H9 (cell line): ENCODE measurements at regions not wholly inside any gene's neighbourhood (a gene's known extent, or its start where the extent isn't known, plus 50 kb on each side); places are given as distances from the start of the nearest gene placed in this dataset.

Experiments used
- DNase-seq: peaks from one replicate; pipeline ENCODE4 v3.0.0-alpha.2; 2017
- H2AFZ ChIP-seq: one replicate; pipeline ENCODE4 v1.6.1; 2013; ENCODE audit warnings: mild to moderate bottlenecking, low read length, control low read depth, moderate library complexity
- H2AK5ac ChIP-seq: 2 replicates; pipeline ENCODE4 v1.6.1; 2013; ENCODE audit warnings: low read length, control low read depth, mixed read lengths; ENCODE audit not compliant: insufficient read length
- H2BK120ac ChIP-seq: one replicate; pipeline ENCODE4 v1.6.1; 2013; ENCODE audit warnings: low read depth, mild to moderate bottlenecking, low read length, control low read depth, inconsistent platforms; ENCODE audit not compliant: poor library complexity, severe bottlenecking
- H2BK12ac ChIP-seq: 2 replicates; pipeline ENCODE4 v1.6.1; 2013; ENCODE audit warnings: low read length, control low read depth, mixed read lengths, low read depth; ENCODE audit not compliant: insufficient read length
- H2BK15ac ChIP-seq: 2 replicates; pipeline ENCODE4 v1.6.1; 2013; ENCODE audit warnings: low read depth, low read length, control low read depth
- H2BK20ac ChIP-seq: one replicate; pipeline ENCODE4 v1.6.1; 2013; ENCODE audit warnings: low read depth, mild to moderate bottlenecking, low read length, control low read depth, inconsistent platforms; ENCODE audit not compliant: poor library complexity, severe bottlenecking
- H2BK5ac ChIP-seq: 2 replicates; pipeline ENCODE4 v1.6.1; 2013; ENCODE audit warnings: low read length, control low read depth, mixed read lengths; ENCODE audit not compliant: insufficient read length
- H3K14ac ChIP-seq: 2 replicates; pipeline ENCODE4 v1.6.1; 2013; ENCODE audit warnings: low read length, control low read depth; ENCODE audit not compliant: insufficient read depth
- H3K18ac ChIP-seq: 2 replicates; pipeline ENCODE4 v1.6.1; 2013; ENCODE audit warnings: low read depth, mild to moderate bottlenecking, mixed read lengths, low read length, control low read depth; ENCODE audit not compliant: insufficient read length
- H3K23ac ChIP-seq: 2 replicates; pipeline ENCODE4 v1.6.1; 2013; ENCODE audit warnings: low read length, control low read depth, mixed read lengths, low read depth; ENCODE audit not compliant: insufficient read length
- H3K23me2 ChIP-seq: 2 replicates; pipeline ENCODE4 v1.6.1; 2013; ENCODE audit warnings: low read depth, mild to moderate bottlenecking, mixed read lengths, low read length, control low read depth; ENCODE audit not compliant: insufficient read length, poor library complexity, severe bottlenecking
- H3K27ac ChIP-seq: 2 replicates; pipeline ENCODE4 v1.5.1; 2013; ENCODE audit warnings: low read length, control low read depth, mixed read lengths, low read depth; ENCODE audit not compliant: insufficient read length
- H3K27me3 ChIP-seq: 2 replicates; pipeline ENCODE4 v1.6.1; 2013; ENCODE audit warnings: low read length, control low read depth, inconsistent platforms; ENCODE audit not compliant: insufficient read depth
- H3K4ac ChIP-seq: 2 replicates; pipeline ENCODE4 v1.6.1; 2013; ENCODE audit warnings: low read depth, mild to moderate bottlenecking, control low read depth, inconsistent platforms, low read length, moderate library complexity
- H3K4me1 ChIP-seq: 2 replicates; pipeline ENCODE4 v1.6.1; 2013; ENCODE audit warnings: low read length, control low read depth, inconsistent platforms; ENCODE audit not compliant: insufficient read depth
- H3K4me2 ChIP-seq: 2 replicates; pipeline ENCODE4 v1.6.1; 2013; ENCODE audit warnings: low read length, control low read depth, mixed read lengths; ENCODE audit not compliant: insufficient read length, insufficient read depth
- H3K56ac ChIP-seq: 2 replicates; pipeline ENCODE4 v1.6.1; 2013; ENCODE audit warnings: low read depth, mild to moderate bottlenecking, mixed read lengths, low read length, control low read depth; ENCODE audit not compliant: insufficient read length
- H3K79me1 ChIP-seq: 2 replicates; pipeline ENCODE4 v1.6.1; 2013; ENCODE audit warnings: low read depth, mild to moderate bottlenecking, moderate library complexity, low read length, control low read depth, inconsistent platforms; ENCODE audit not compliant: insufficient read depth, poor library complexity, severe bottlenecking
- H3K79me2 ChIP-seq: 2 replicates; pipeline ENCODE4 v1.6.1; 2013; ENCODE audit warnings: low read length, control low read depth, inconsistent platforms; ENCODE audit not compliant: insufficient read depth
- H3K9ac ChIP-seq: 2 replicates; pipeline ENCODE4 v1.6.1; 2013; ENCODE audit warnings: low read length, control low read depth, mixed read lengths; ENCODE audit not compliant: insufficient read length; ENCODE audit errors: extremely low read depth
- H3K9me3 ChIP-seq: one replicate; pipeline ENCODE4 v1.6.1; 2013; ENCODE audit warnings: low read depth, low read length, inconsistent platforms; ENCODE audit not compliant: control insufficient read depth
- H3T11ph ChIP-seq: one replicate; pipeline ENCODE4 v1.6.1; 2013; ENCODE audit warnings: mild to moderate bottlenecking, low read length, control low read depth, inconsistent platforms
- H4K20me1 ChIP-seq: one replicate; pipeline ENCODE4 v1.6.1; 2013; ENCODE audit not compliant: control insufficient read depth, insufficient read length, insufficient read depth
- H4K5ac ChIP-seq: 2 replicates; pipeline ENCODE4 v1.6.1; 2013; ENCODE audit warnings: low read depth, mild to moderate bottlenecking, mixed read lengths, low read length, control low read depth; ENCODE audit not compliant: insufficient read length
- H4K8ac ChIP-seq: replicated peaks from 2 replicates; pipeline ENCODE4 v1.6.1; 2013; ENCODE audit warnings: low read length, control low read depth, mixed read lengths, low read depth; ENCODE audit not compliant: insufficient read length
- H4K91ac ChIP-seq: 2 replicates; pipeline ENCODE4 v1.6.1; 2013; ENCODE audit warnings: low read depth, mild to moderate bottlenecking, moderate library complexity, mixed read lengths, low read length, control low read depth; ENCODE audit not compliant: insufficient read length
- H3K27ac Mint-ChIP-seq, 3 experiments: 2 replicates in 2 of 3; 3 replicates in 1 of 3; pipeline ENCODE4 v1.8.0; 2020 to 2021; ENCODE audit warnings: mixed read lengths in 3 of 3, mild to moderate bottlenecking in 1 of 3, moderate library complexity in 1 of 3
- H3K27me3 Mint-ChIP-seq: 2 replicates; pipeline ENCODE4 v1.8.0; 2021; ENCODE audit warnings: low read depth, mild to moderate bottlenecking, moderate library complexity, mixed read lengths
- H3K36me3 Mint-ChIP-seq, 3 experiments: 2 replicates in 2 of 3; 3 replicates in 1 of 3; pipeline ENCODE4 v1.8.0; 2020 to 2021; ENCODE audit warnings: low read depth in 3 of 3, mixed read lengths in 3 of 3; ENCODE audit not compliant: insufficient read depth in 1 of 3
- H3K4me1 Mint-ChIP-seq, 2 experiments: 2 replicates each; pipeline ENCODE4 v1.8.0; 2020; ENCODE audit warnings: mixed read lengths in 2 of 2
- H3K4me3 Mint-ChIP-seq, 2 experiments: 2 replicates in 1 of 2; 3 replicates in 1 of 2; pipeline ENCODE4 v1.8.0; 2020 to 2021; ENCODE audit warnings: mild to moderate bottlenecking in 2 of 2, mixed read lengths in 2 of 2, moderate library complexity in 1 of 2
- H3K9me3 Mint-ChIP-seq, 2 experiments: 2 replicates in 1 of 2; 3 replicates in 1 of 2; pipeline ENCODE4 v1.8.0; 2020; ENCODE audit warnings: mild to moderate bottlenecking in 2 of 2, mixed read lengths in 2 of 2, moderate library complexity in 1 of 2
- CTCF ChIP-seq: fragments of 200-600 bp; sonication (generic); conservative IDR thresholded peaks from 3 replicates; pipeline ENCODE4 v1.8.0; 2021; ENCODE audit warnings: antibody characterized with exemption, mild to moderate bottlenecking
- WGBS: extraction: QIAGEN DNeasy Blood & Tissue Kit; methylation state at CpG from one replicate; pipeline ENCODE4 v1.1.7; 2013; ENCODE audit warnings: missing lambda C conversion rate, low lambda C conversion rate, mixed read lengths; ENCODE audit not compliant: insufficient read length; ENCODE audit errors: extremely low coverage; 5-methylcytosine and 5-hydroxymethylcytosine counted together

- Histone ChIP-seq H3K9me3 (no peaks in the 10 kb centered on the region), H2BK20ac (no peak overlapping the region), H3K14ac (no peak overlapping the region), H2BK120ac (no peak overlapping the region), H3T11ph (no peak overlapping the region), H4K8ac (no peak overlapping the region), H3K27me3 (no peaks in the 10 kb centered on the region), H3K23me2 (no peaks in the 10 kb centered on the region), H3K4me2 (no peak overlapping the region), H4K20me1 (no peaks in the 10 kb centered on the region), H2AK5ac (no peak overlapping the region), H3K56ac (no peak overlapping the region), H3K4me1 (no peaks in the 10 kb centered on the region; the same call in 1 of the 2 replicates), H2BK5ac (no peak overlapping the region), H2AFZ (no peak overlapping the region), H2BK12ac (no peak overlapping the region), H2BK15ac (no peak overlapping the region), H3K79me2 (no peaks in the 10 kb centered on the region), H3K18ac (no peak overlapping the region), H4K5ac (no peak overlapping the region), H3K27ac (no peak overlapping the region), H3K4ac (no peak overlapping the region), H3K23ac (no peak overlapping the region), H3K79me1 (no peaks in the 10 kb centered on the region), H3K9ac (no peak overlapping the region), H4K91ac (no peak overlapping the region)
- no peak overlapping the region for H3K27ac Mint-ChIP-seq
- peaks cover 3 to 4% of the 10 kb centered on the region in 2 experiments; a peak in 3 of 5 replicates for H3K9me3 Mint-ChIP-seq
- DNase-seq: no peak
- peaks cover 15 to 19% of the 10 kb centered on the region in 2 experiments for H3K4me1 Mint-ChIP-seq
- H3K36me3 Mint-ChIP-seq: peaks cover 0 to 5% (median 0%) of the 10 kb centered on the region in 3 experiments; a peak in 1 of 7 replicates
- H3K4me3 Mint-ChIP-seq: no peak overlapping the region
- TF ChIP-seq CTCF: no peak
- no CpG with 5 or more reads among the region's 3 CpGs for WGBS
- no peaks in the 10 kb centered on the region for H3K27me3 Mint-ChIP-seq
These were observed 64.9 kb upstream of the SUCLG2 start for GRCh38 chr3:67719333-67719732.
